ENCODE measurements at regions not wholly inside any gene's neighbourhood (a gene's known extent, or its start where the extent isn't known, plus 50 kb on each side); places are given as distances from the start of the nearest gene placed in this dataset.
"Not testable (repeated sequence)": the region's sequence is repeated elsewhere in the genome, so short reads cannot be mapped to it uniquely, and the experiment has no call there.

GRCh38 chr2:39487398-39488250 is 50.5 kb upstream of the MAP4K3 start:
- peaks cover 2% of the 10 kb centered on the region; the same call in 1 of the 2 replicates for H3K4me1 ChIP-seq (ENCODE audit: control insufficient read depth, insufficient read depth, low read length)
- H3K27ac ChIP-seq (ENCODE audit: low read length): no peak overlapping the region
- no CpG with 5 or more reads among the region's 4 CpGs for WGBS (ENCODE audit: insufficient coverage, insufficient read length)
- no peak overlapping the region for H3K4me3 ChIP-seq (ENCODE audit: low read length)
- no peaks in the 10 kb centered on the region for H3K27me3 ChIP-seq (ENCODE audit: control insufficient read depth, insufficient read depth, low read length)
- H3K36me3 ChIP-seq (ENCODE audit: control insufficient read depth, insufficient read depth, low read length): no peaks in the 10 kb centered on the region
- no peaks in the 10 kb centered on the region for H3K9me3 ChIP-seq (ENCODE audit: control insufficient read depth, insufficient read depth, low read length)
- DNase-seq (ENCODE audit: low read depth, low spot score): no peak

GRCh38 chr2:39488450-39488849 is 51.4 kb upstream of the MAP4K3 start:
- Histone ChIP-seq H3K9me3 (ENCODE audit: control insufficient read depth, insufficient read depth, low read length) (no peaks in the 10 kb centered on the region), H3K4me3 (ENCODE audit: low read length) (no peak overlapping the region), H3K27me3 (ENCODE audit: control insufficient read depth, insufficient read depth, low read length) (no peaks in the 10 kb centered on the region), H3K4me1 (ENCODE audit: control insufficient read depth, insufficient read depth, low read length) (peaks cover 2% of the 10 kb centered on the region; the same call in 1 of the 2 replicates), H3K27ac (ENCODE audit: low read length) (no peak overlapping the region), H3K36me3 (ENCODE audit: control insufficient read depth, insufficient read depth, low read length) (no peaks in the 10 kb centered on the region)
- no CpG with 5 or more reads among the region's 4 CpGs for WGBS (ENCODE audit: insufficient coverage, insufficient read length)
- DNase-seq (ENCODE audit: low read depth, low spot score): no peak

GRCh38 chr2:39490586-39490985 is 53.5 kb upstream of the MAP4K3 start:
- Histone ChIP-seq H3K36me3 (ENCODE audit: control insufficient read depth, insufficient read depth, low read length) (no peaks in the 10 kb centered on the region), H3K27me3 (ENCODE audit: control insufficient read depth, insufficient read depth, low read length) (no peaks in the 10 kb centered on the region), H3K27ac (ENCODE audit: low read length) (no peak overlapping the region), H3K4me3 (ENCODE audit: low read length) (no peak overlapping the region), H3K4me1 (ENCODE audit: control insufficient read depth, insufficient read depth, low read length) (peaks cover 2% of the 10 kb centered on the region; the same call in 1 of the 2 replicates), H3K9me3 (ENCODE audit: control insufficient read depth, insufficient read depth, low read length) (no peaks in the 10 kb centered on the region)
- DNase-seq (ENCODE audit: low read depth, low spot score): no peak
- WGBS (ENCODE audit: insufficient coverage, insufficient read length): no CpG with 5 or more reads among the region's 4 CpGs

- peaks cover 2% of the 10 kb centered on the region; the same call in 1 of the 2 replicates for H3K4me1 ChIP-seq (ENCODE audit: control insufficient read depth, insufficient read depth, low read length)
- no peaks in the 10 kb centered on the region for H3K27me3 ChIP-seq (ENCODE audit: control insufficient read depth, insufficient read depth, low read length)
- H3K9me3 ChIP-seq (ENCODE audit: control insufficient read depth, insufficient read depth, low read length): no peaks in the 10 kb centered on the region
- DNase-seq (ENCODE audit: low read depth, low spot score): no peak
- WGBS (ENCODE audit: insufficient coverage, insufficient read length): no CpG with 5 or more reads among the region's 4 CpGs
- H3K4me3 ChIP-seq (ENCODE audit: low read length): no peak overlapping the region
- H3K36me3 ChIP-seq (ENCODE audit: control insufficient read depth, insufficient read depth, low read length): no peaks in the 10 kb centered on the region
- no peak overlapping the region for H3K27ac ChIP-seq (ENCODE audit: low read length)
These were observed 54.6 kb upstream of the MAP4K3 start for GRCh38 chr2:39491653-39492052.

GRCh38 chr2:39492095-39492590 is 55.1 kb upstream of the MAP4K3 start:
- no peak overlapping the region for H3K4me3 ChIP-seq (ENCODE audit: low read length)
- H3K27me3 ChIP-seq (ENCODE audit: control insufficient read depth, insufficient read depth, low read length): no peaks in the 10 kb centered on the region
- H3K27ac ChIP-seq (ENCODE audit: low read length): no peak overlapping the region
- WGBS (ENCODE audit: insufficient coverage, insufficient read length): no CpG with 5 or more reads among the region's 3 CpGs
- peaks cover 2% of the 10 kb centered on the region; the same call in 1 of the 2 replicates for H3K4me1 ChIP-seq (ENCODE audit: control insufficient read depth, insufficient read depth, low read length)
- no peaks in the 10 kb centered on the region for H3K36me3 ChIP-seq (ENCODE audit: control insufficient read depth, insufficient read depth, low read length)
- DNase-seq (ENCODE audit: low read depth, low spot score): no peak
- no peaks in the 10 kb centered on the region for H3K9me3 ChIP-seq (ENCODE audit: control insufficient read depth, insufficient read depth, low read length)

- H3K27me3 ChIP-seq (ENCODE audit: control insufficient read depth, insufficient read depth, low read length): no peaks in the 10 kb centered on the region
- no peaks in the 10 kb centered on the region for H3K36me3 ChIP-seq (ENCODE audit: control insufficient read depth, insufficient read depth, low read length)
- peaks cover 2% of the 10 kb centered on the region; the same call in 1 of the 2 replicates for H3K4me1 ChIP-seq (ENCODE audit: control insufficient read depth, insufficient read depth, low read length)
- no peak overlapping the region for H3K27ac ChIP-seq (ENCODE audit: low read length)
- no peak overlapping the region for H3K4me3 ChIP-seq (ENCODE audit: low read length)
- no peaks in the 10 kb centered on the region for H3K9me3 ChIP-seq (ENCODE audit: control insufficient read depth, insufficient read depth, low read length)
- no peak for DNase-seq (ENCODE audit: low read depth, low spot score)
These were observed 55.6 kb upstream of the MAP4K3 start for GRCh38 chr2:39492716-39493115.

- peaks cover 3% of the 10 kb centered on the region; the same call in 1 of the 2 replicates for H3K4me1 ChIP-seq (ENCODE audit: control insufficient read depth, insufficient read depth, low read length)
- no peak for DNase-seq (ENCODE audit: low read depth, low spot score)
- H3K4me3 ChIP-seq (ENCODE audit: low read length): no peak overlapping the region
- no peaks in the 10 kb centered on the region for H3K27me3 ChIP-seq (ENCODE audit: control insufficient read depth, insufficient read depth, low read length)
- H3K36me3 ChIP-seq (ENCODE audit: control insufficient read depth, insufficient read depth, low read length): no peaks in the 10 kb centered on the region
- no CpG with 5 or more reads among the region's 6 CpGs for WGBS (ENCODE audit: insufficient coverage, insufficient read length)
- no peak overlapping the region for H3K27ac ChIP-seq (ENCODE audit: low read length)
- H3K9me3 ChIP-seq (ENCODE audit: control insufficient read depth, insufficient read depth, low read length): no peaks in the 10 kb centered on the region
These were observed 57.7 kb upstream of the MAP4K3 start for GRCh38 chr2:39494784-39495251.

GRCh38 chr2:39497082-39497801 is 60.2 kb upstream of the MAP4K3 start:
- H3K27ac ChIP-seq (ENCODE audit: low read length): no peak overlapping the region
- peaks cover 3% of the 10 kb centered on the region; the same call in 1 of the 2 replicates for H3K4me1 ChIP-seq (ENCODE audit: control insufficient read depth, insufficient read depth, low read length)
- H3K36me3 ChIP-seq (ENCODE audit: control insufficient read depth, insufficient read depth, low read length): no peaks in the 10 kb centered on the region
- H3K4me3 ChIP-seq (ENCODE audit: low read length): no peak overlapping the region
- WGBS (ENCODE audit: insufficient coverage, insufficient read length): no CpG with 5 or more reads among the region's 3 CpGs
- no peaks in the 10 kb centered on the region for H3K9me3 ChIP-seq (ENCODE audit: control insufficient read depth, insufficient read depth, low read length)
- no peak for DNase-seq (ENCODE audit: low read depth, low spot score)
- H3K27me3 ChIP-seq (ENCODE audit: control insufficient read depth, insufficient read depth, low read length): no peaks in the 10 kb centered on the region

GRCh38 chr2:39498176-39498575 is 61.1 kb upstream of the MAP4K3 start:
- not testable (repeated sequence) for H3K36me3 ChIP-seq (ENCODE audit: control insufficient read depth, insufficient read depth, low read length); DNase-seq (ENCODE audit: low read depth, low spot score); H3K27ac ChIP-seq (ENCODE audit: low read length); H3K27me3 ChIP-seq (ENCODE audit: control insufficient read depth, insufficient read depth, low read length); H3K9me3 ChIP-seq (ENCODE audit: control insufficient read depth, insufficient read depth, low read length); H3K4me1 ChIP-seq (ENCODE audit: control insufficient read depth, insufficient read depth, low read length); H3K4me3 ChIP-seq (ENCODE audit: low read length)
- no CpG with 5 or more reads among the region's 5 CpGs for WGBS (ENCODE audit: insufficient coverage, insufficient read length)

- H3K27ac ChIP-seq (ENCODE audit: low read length): no peak overlapping the region
- no peaks in the 10 kb centered on the region for H3K27me3 ChIP-seq (ENCODE audit: control insufficient read depth, insufficient read depth, low read length)
- H3K36me3 ChIP-seq (ENCODE audit: control insufficient read depth, insufficient read depth, low read length): no peaks in the 10 kb centered on the region
- WGBS (ENCODE audit: insufficient coverage, insufficient read length): no CpG with 5 or more reads among the region's 4 CpGs
- H3K4me1 ChIP-seq (ENCODE audit: control insufficient read depth, insufficient read depth, low read length): peaks cover 3% of the 10 kb centered on the region; the same call in 1 of the 2 replicates
- H3K4me3 ChIP-seq (ENCODE audit: low read length): no peak overlapping the region
- H3K9me3 ChIP-seq (ENCODE audit: control insufficient read depth, insufficient read depth, low read length): no peaks in the 10 kb centered on the region
- DNase-seq (ENCODE audit: low read depth, low spot score): no peak
These were observed 61.7 kb upstream of the MAP4K3 start for GRCh38 chr2:39498786-39499185.
